HCT116 (cell line): ENCODE measurements at regions not wholly inside any gene's neighbourhood (a gene's known extent, or its start where the extent isn't known, plus 50 kb on each side); places are given as distances from the start of the nearest gene placed in this dataset.

Experiments used
- ATAC-seq: fragments of 200-7000 bp; cut with Tn5 transposase; 2 replicates; pipeline ENCODE4 v1.9.1; 2020; ENCODE audit warnings: mild to moderate bottlenecking, moderate library complexity
- BruUV-seq: library from RNA; stranded (reverse); fragments of 400-500 nt; replicated peaks from 2 replicates; lab custom pipeline; 2021; lab: Mats Ljungman, UMichigan
- CTCF ChIA-PET: fragments of 300-600 bp; sonication (Branson Sonifier 250); formaldehyde crosslinking; loops from one replicate; lab custom pipeline; 2021; ENCODE audit warnings: antibody characterized with exemption; lab: Charles Lee
- POLR2A ChIA-PET: fragments of 300-600, 350-600 bp; sonication (Branson Sonifier 250); formaldehyde crosslinking; loops from one replicate; lab custom pipeline; 2021; ENCODE audit warnings: antibody characterized with exemption; lab: Charles Lee
- RAD21 ChIA-PET, 2 experiments: fragments of 300-600 bp; sonication (Branson Sonifier 250); formaldehyde crosslinking; loops; one replicate each; lab custom pipeline; 2023; ENCODE audit warnings: low total read pairs in 2 of 2; ENCODE audit not compliant: uncharacterized antibody in 2 of 2, unreplicated experiment in 2 of 2, low non-redundant PET in 1 of 2; lab: Charles Lee
- DNase-seq: peaks from one replicate; pipeline ENCODE4 v3.0.0-alpha.2; 2010; ENCODE audit warnings: low read depth, low spot score
- H2AFZ ChIP-seq: fragments of 200-600 bp; shearing (Covaris generic), sonication (generic); 2 replicates; pipeline ENCODE4 v1.6.1; 2017; ENCODE audit warnings: low read depth, mixed run types, mixed read lengths, antibody characterized with exemption, low read length; ENCODE audit not compliant: poor library complexity, severe bottlenecking
- H3K27ac ChIP-seq: 2 replicates; pipeline ENCODE4 v1.5.1; 2012; ENCODE audit warnings: low read depth, low read length
- H3K27me3 ChIP-seq: fragments of 200-600 bp; sonication (generic); 2 replicates; pipeline ENCODE4 v1.6.1; 2016; ENCODE audit warnings: mixed run types, low read length, mixed read lengths; ENCODE audit not compliant: insufficient read depth
- H3K36me3 ChIP-seq, 2 experiments: fragments of 200-500 bp in 1 of 2; fragments of 200-600 bp in 1 of 2; sonication (Bioruptor generic) in 1 of 2; sonication (generic) in 1 of 2; 2 replicates each; pipeline versions ENCODE4 v1.5.1 to v1.6.1; 2014 to 2016; ENCODE audit warnings: low read length in 2 of 2, inconsistent platforms in 1 of 2, mixed read lengths in 1 of 2, mixed run types in 1 of 2; ENCODE audit not compliant: insufficient read depth in 2 of 2, control insufficient read depth in 1 of 2
- H3K4me1 ChIP-seq, 2 experiments: fragments of 200-600 bp in 1 of 2; sonication (generic) in 1 of 2; 2 replicates each; pipeline versions ENCODE4 v1.5.1 to v1.6.1; 2012 to 2017; ENCODE audit warnings: low read length in 2 of 2, inconsistent platforms in 1 of 2, mild to moderate bottlenecking in 1 of 2, mixed read lengths in 1 of 2, mixed run types in 1 of 2, moderate library complexity in 1 of 2; ENCODE audit not compliant: insufficient read depth in 2 of 2, control insufficient read depth in 1 of 2
- H3K4me2 ChIP-seq: fragments of 200-600 bp; sonication (generic); 2 replicates; pipeline ENCODE4 v1.6.1; 2017; ENCODE audit warnings: mixed run types, low read length, mixed read lengths
- H3K4me3 ChIP-seq, 2 experiments: fragments of 200-600 bp in 1 of 2; sonication (generic) in 1 of 2; replicated peaks in 1 of 2; 2 replicates each; pipeline ENCODE4 v1.5.1; 2011 to 2016; ENCODE audit warnings: low read length in 2 of 2, control low read depth in 1 of 2, low read depth in 1 of 2, mild to moderate bottlenecking in 1 of 2, mixed read lengths in 1 of 2, mixed run types in 1 of 2
- H3K79me2 ChIP-seq: fragments of 200-600 bp; sonication (generic); 2 replicates; pipeline ENCODE4 v1.6.1; 2017; ENCODE audit warnings: mild to moderate bottlenecking, mixed run types, low read length, moderate library complexity, mixed read lengths; ENCODE audit not compliant: insufficient read depth
- H3K9ac ChIP-seq: fragments of 200-600 bp; sonication (generic); 2 replicates; pipeline ENCODE4 v1.6.1; 2016; ENCODE audit warnings: low read length, mixed read lengths
- H3K9me2 ChIP-seq: fragments of 200-600 bp; sonication (generic), shearing (Covaris generic); 2 replicates; pipeline ENCODE4 v1.6.1; 2017; ENCODE audit warnings: mixed run types, mild to moderate bottlenecking, moderate library complexity; ENCODE audit not compliant: insufficient read depth
- H3K9me3 ChIP-seq, 2 experiments: fragments of 200-500 bp in 1 of 2; fragments of 200-600 bp in 1 of 2; sonication (Bioruptor generic) in 1 of 2; sonication (generic) in 1 of 2; 2 replicates each; pipeline ENCODE4 v1.6.1; 2014 to 2017; ENCODE audit warnings: low read length in 2 of 2, mixed read lengths in 2 of 2, inconsistent platforms in 1 of 2, low read depth in 1 of 2, mild to moderate bottlenecking in 1 of 2, mixed run types in 1 of 2, moderate library complexity in 1 of 2; ENCODE audit not compliant: control insufficient read depth in 1 of 2, insufficient read depth in 1 of 2
- H4K20me1 ChIP-seq: fragments of 200-600 bp; sonication (generic), shearing (Covaris generic); 2 replicates; pipeline ENCODE4 v1.6.1; 2017; ENCODE audit warnings: mixed run types, mild to moderate bottlenecking, moderate library complexity; ENCODE audit not compliant: insufficient read depth
- CEBPB ChIP-seq: IDR thresholded peaks from 2 replicates; pipeline ENCODE4 v1.6.1; 2012; ENCODE audit warnings: low read depth
- ELF1 ChIP-seq: IDR thresholded peaks from 2 replicates; pipeline ENCODE4 v1.6.1; 2012; ENCODE audit warnings: low read depth, borderline replicate concordance
- EZH2 ChIP-seq: fragments of 200-600 bp; sonication (generic); IDR thresholded peaks from 2 replicates; pipeline ENCODE4 v1.6.1; 2017; ENCODE audit warnings: antibody characterized with exemption, mixed run types
- EZH2phosphoT487 ChIP-seq: fragments of 200-600 bp; IDR thresholded peaks from 2 replicates; pipeline ENCODE4 v1.6.1; 2018; ENCODE audit warnings: antibody characterized with exemption, borderline replicate concordance
- FOSL1 ChIP-seq: IDR thresholded peaks from 2 replicates; pipeline ENCODE4 v1.6.1; 2012; ENCODE audit warnings: low read depth
- JUND ChIP-seq: IDR thresholded peaks from 2 replicates; pipeline ENCODE4 v1.6.1; 2012
- POLR2A ChIP-seq: IDR thresholded peaks from 2 replicates; pipeline ENCODE4 v1.7.0; 2011; ENCODE audit warnings: borderline replicate concordance; ENCODE audit not compliant: insufficient read depth, insufficient read length; ENCODE audit errors: extremely low read depth
- POLR2AphosphoS5 ChIP-seq: IDR thresholded peaks from 2 replicates; pipeline ENCODE4 v1.6.1; 2011; ENCODE audit warnings: mild to moderate bottlenecking, low read depth, low read length, moderate library complexity
- RAD21 ChIP-seq: IDR thresholded peaks from 2 replicates; pipeline ENCODE4 v1.6.1; 2012; ENCODE audit warnings: low read depth, mild to moderate bottlenecking
- SP1 ChIP-seq: IDR thresholded peaks from 2 replicates; pipeline ENCODE4 v1.6.1; 2012; ENCODE audit warnings: low read depth
- ZFX ChIP-seq: fragments of 450-650 bp; IDR thresholded peaks from 2 replicates; pipeline ENCODE4 v1.6.1; 2017
- ZNF274 ChIP-seq: fragments of 200-500 bp; sonication (Bioruptor generic); IDR thresholded peaks from 2 replicates; pipeline ENCODE4 v1.6.1; 2014; ENCODE audit warnings: mild to moderate bottlenecking, low read depth, low read length, inconsistent platforms
- intact Hi-C: fragments of 100-400 bp; cut with micrococcal nuclease; formaldehyde crosslinking; loops from 2 replicates; pipeline ENCODE4 v1.10.0; 2022
- TF ChIP-seq, protein P1 (sequence below), 3 experiments: fragments of 200-600 bp in 1 of 3; sonication (generic) in 1 of 3; IDR thresholded peaks in 2 of 3; conservative IDR thresholded peaks in 1 of 3; 2 replicates each; pipeline ENCODE4 v1.5.1; 2012 to 2017; ENCODE audit warnings: low read depth in 2 of 3, low read length in 2 of 3, antibody characterized with exemption in 1 of 3, borderline replicate concordance in 1 of 3, control low read depth in 1 of 3, mild to moderate bottlenecking in 1 of 3, mixed read lengths in 1 of 3, mixed run types in 1 of 3, moderate library complexity in 1 of 3; ENCODE audit not compliant: insufficient read depth in 1 of 3
- TF ChIP-seq, protein P2 (sequence below): IDR thresholded peaks from 2 replicates; pipeline ENCODE4 v1.6.1; 2012
- TF ChIP-seq, protein P3 (sequence below): IDR thresholded peaks from 2 replicates; pipeline ENCODE4 v1.6.1; 2012

DNA sequence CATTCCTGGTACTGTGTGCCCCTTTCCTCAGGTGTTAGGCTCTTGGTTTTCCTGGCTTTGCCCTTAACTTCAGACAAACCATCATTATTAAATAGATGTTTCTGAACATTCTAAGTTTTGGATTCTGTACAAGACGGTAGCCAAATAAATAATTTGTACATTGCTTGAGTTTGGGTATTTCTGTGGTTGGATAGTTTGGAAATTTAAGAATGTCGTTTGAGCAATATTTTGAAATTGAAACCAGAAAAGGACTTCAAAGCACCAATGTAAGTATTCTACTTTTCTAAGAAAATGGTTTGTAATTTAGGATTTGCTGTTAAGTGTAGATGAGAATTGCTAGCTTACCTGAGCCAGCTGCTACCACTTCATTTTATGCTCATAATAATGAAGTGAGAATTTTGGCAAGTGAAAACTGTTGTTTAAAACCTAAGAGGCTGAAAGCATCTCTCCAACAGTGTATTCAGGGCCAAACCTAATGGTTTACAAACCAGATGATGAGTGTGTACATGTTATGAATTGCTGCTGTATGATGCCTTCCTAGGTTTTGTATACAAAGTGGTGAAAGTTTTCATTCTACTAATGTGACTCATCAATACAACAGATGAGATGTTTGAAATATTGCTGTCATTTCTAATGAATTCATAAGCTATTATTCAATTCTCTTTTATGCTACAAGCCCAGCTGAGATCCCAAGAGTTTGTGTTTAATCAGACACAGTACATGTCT, 181.5 kb upstream of the PRKD1 start:
- H3K36me3 ChIP-seq: no peaks in the 10 kb centered on the region
- ChIA-PET CTCF (no interaction called here), RAD21 (no interaction called here), POLR2A (no interaction called here)
- no peak overlapping the region for H3K9ac ChIP-seq
- intact Hi-C loops: no loop called here
- BruUV-seq: no TSS peak
- no peak for DNase-seq
- no peak overlapping the region for H2AFZ ChIP-seq
- no peaks in the 10 kb centered on the region for H3K4me1 ChIP-seq
- no peaks in the 10 kb centered on the region for H3K9me2 ChIP-seq
- no peaks in the 10 kb centered on the region for H3K27me3 ChIP-seq
- no peak overlapping the region for H3K4me2 ChIP-seq
- H3K27ac ChIP-seq: no peak overlapping the region
- H3K9me3 ChIP-seq: peaks cover 5 to 13% of the 10 kb centered on the region in 2 experiments; a peak in 2 of 4 replicates
- no peak overlapping the region for H3K4me3 ChIP-seq
- no peaks in the 10 kb centered on the region for H3K79me2 ChIP-seq
- no peaks in the 10 kb centered on the region for H4K20me1 ChIP-seq
- TF ChIP-seq ZFX: no peak
- TF ChIP-seq RAD21: no peak
- TF ChIP-seq JUND: no peak
- TF ChIP-seq FOSL1: no peak
- TF ChIP-seq, protein P1, sequence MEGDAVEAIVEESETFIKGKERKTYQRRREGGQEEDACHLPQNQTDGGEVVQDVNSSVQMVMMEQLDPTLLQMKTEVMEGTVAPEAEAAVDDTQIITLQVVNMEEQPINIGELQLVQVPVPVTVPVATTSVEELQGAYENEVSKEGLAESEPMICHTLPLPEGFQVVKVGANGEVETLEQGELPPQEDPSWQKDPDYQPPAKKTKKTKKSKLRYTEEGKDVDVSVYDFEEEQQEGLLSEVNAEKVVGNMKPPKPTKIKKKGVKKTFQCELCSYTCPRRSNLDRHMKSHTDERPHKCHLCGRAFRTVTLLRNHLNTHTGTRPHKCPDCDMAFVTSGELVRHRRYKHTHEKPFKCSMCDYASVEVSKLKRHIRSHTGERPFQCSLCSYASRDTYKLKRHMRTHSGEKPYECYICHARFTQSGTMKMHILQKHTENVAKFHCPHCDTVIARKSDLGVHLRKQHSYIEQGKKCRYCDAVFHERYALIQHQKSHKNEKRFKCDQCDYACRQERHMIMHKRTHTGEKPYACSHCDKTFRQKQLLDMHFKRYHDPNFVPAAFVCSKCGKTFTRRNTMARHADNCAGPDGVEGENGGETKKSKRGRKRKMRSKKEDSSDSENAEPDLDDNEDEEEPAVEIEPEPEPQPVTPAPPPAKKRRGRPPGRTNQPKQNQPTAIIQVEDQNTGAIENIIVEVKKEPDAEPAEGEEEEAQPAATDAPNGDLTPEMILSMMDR (IDR thresholded peaks at IDR 0.05 in 2 of 3, conservative IDR thresholded peaks at IDR 0.05 in 1 of 3; ENCODE audit: borderline replicate concordance in 1 of 3, insufficient read depth in 1 of 3, low read depth in 2 of 3, low read length in 2 of 3): no peak
- TF ChIP-seq, protein P2, sequence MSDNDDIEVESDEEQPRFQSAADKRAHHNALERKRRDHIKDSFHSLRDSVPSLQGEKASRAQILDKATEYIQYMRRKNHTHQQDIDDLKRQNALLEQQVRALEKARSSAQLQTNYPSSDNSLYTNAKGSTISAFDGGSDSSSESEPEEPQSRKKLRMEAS: no peak
- no peak for TF ChIP-seq SP1
- no peak for TF ChIP-seq ZNF274
- no peak for TF ChIP-seq POLR2A
- TF ChIP-seq EZH2phosphoT487: no peak
- TF ChIP-seq, protein P3, sequence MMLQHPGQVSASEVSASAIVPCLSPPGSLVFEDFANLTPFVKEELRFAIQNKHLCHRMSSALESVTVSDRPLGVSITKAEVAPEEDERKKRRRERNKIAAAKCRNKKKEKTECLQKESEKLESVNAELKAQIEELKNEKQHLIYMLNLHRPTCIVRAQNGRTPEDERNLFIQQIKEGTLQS: no peak
- no peak for TF ChIP-seq ELF1
- no peak for TF ChIP-seq POLR2AphosphoS5
- no peak for TF ChIP-seq CEBPB
- no peak for TF ChIP-seq EZH2
- TF ChIP-seq, all 23 proteins: peak for 0
- no peak for ATAC-seq
